ENCODE measurements at regions not wholly inside any gene's neighbourhood (a gene's known extent, or its start where the extent isn't known, plus 50 kb on each side); places are given as distances from the start of the nearest gene placed in this dataset.
"Not testable (repeated sequence)": the region's sequence is repeated elsewhere in the genome, so short reads cannot be mapped to it uniquely, and the experiment has no call there.

DNA sequence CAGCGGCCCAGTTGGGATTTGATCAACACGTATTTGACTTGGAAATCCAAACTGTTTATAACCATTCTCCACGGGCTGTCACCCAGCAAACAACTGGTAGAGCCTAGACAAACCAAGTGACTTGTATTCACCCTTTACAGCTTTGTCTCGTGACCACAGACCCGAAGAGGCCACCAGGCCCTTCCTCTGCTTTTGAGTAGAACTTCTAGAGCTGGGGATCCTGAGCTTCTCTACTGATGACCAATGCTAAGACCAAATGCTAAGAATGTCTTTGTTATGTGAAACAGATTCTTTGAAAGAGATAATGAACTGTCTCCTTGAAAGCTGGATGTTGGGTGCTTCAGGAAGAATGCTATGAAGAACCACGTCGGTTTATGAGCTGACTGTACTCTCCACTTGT is 127.0 kb upstream of the METTL14 start:
- TF ChIP-seq, protein P1, sequence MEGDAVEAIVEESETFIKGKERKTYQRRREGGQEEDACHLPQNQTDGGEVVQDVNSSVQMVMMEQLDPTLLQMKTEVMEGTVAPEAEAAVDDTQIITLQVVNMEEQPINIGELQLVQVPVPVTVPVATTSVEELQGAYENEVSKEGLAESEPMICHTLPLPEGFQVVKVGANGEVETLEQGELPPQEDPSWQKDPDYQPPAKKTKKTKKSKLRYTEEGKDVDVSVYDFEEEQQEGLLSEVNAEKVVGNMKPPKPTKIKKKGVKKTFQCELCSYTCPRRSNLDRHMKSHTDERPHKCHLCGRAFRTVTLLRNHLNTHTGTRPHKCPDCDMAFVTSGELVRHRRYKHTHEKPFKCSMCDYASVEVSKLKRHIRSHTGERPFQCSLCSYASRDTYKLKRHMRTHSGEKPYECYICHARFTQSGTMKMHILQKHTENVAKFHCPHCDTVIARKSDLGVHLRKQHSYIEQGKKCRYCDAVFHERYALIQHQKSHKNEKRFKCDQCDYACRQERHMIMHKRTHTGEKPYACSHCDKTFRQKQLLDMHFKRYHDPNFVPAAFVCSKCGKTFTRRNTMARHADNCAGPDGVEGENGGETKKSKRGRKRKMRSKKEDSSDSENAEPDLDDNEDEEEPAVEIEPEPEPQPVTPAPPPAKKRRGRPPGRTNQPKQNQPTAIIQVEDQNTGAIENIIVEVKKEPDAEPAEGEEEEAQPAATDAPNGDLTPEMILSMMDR (IDR thresholded peaks at IDR 0.05) = not testable (repeated sequence)
- not testable (repeated sequence) for TF ChIP-seq POLR2A (IDR thresholded peaks at IDR 0.05)

All from Peyer's patch (tissue), 4 donors.